B cell (primary cell): ENCODE measurements at regions not wholly inside any gene's neighbourhood (a gene's known extent, or its start where the extent isn't known, plus 50 kb on each side); places are given as distances from the start of the nearest gene placed in this dataset.

Experiments used
- EZH2 ChIP-seq: IDR thresholded peaks from 2 replicates; pipeline ENCODE4 v1.6.1; 2012; ENCODE audit warnings: borderline replicate concordance, low read depth, mild to moderate bottlenecking, moderate library complexity, low read length; ENCODE audit not compliant: insufficient read depth, poor library complexity, severe bottlenecking
- TF ChIP-seq, protein P1 (sequence below): fragments of 200-600 bp; IDR thresholded peaks from one replicate; pipeline ENCODE4 v1.8.0; 2022; ENCODE audit warnings: antibody characterized with exemption, mild to moderate bottlenecking

DNA sequence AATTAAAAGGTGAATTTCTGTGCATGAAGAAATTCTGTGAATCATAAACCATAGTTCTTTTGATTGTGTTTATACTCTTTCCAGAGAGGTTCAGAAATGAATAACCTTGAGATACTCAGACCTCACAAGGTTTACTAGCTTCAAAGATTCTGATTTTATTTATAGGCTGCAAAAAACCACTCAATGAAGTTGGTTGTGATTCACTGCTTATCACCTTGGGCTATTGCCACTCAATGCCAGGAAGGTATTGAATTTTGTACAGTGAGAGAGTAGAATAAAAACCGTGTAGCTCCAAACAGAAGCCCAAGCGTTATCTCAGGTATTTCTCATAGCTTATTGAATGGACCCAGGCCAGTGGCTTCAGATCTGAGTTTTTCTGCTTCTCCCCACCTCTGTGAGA lies 118.7 kb downstream of the FHIP1A start:
- TF ChIP-seq, protein P1, sequence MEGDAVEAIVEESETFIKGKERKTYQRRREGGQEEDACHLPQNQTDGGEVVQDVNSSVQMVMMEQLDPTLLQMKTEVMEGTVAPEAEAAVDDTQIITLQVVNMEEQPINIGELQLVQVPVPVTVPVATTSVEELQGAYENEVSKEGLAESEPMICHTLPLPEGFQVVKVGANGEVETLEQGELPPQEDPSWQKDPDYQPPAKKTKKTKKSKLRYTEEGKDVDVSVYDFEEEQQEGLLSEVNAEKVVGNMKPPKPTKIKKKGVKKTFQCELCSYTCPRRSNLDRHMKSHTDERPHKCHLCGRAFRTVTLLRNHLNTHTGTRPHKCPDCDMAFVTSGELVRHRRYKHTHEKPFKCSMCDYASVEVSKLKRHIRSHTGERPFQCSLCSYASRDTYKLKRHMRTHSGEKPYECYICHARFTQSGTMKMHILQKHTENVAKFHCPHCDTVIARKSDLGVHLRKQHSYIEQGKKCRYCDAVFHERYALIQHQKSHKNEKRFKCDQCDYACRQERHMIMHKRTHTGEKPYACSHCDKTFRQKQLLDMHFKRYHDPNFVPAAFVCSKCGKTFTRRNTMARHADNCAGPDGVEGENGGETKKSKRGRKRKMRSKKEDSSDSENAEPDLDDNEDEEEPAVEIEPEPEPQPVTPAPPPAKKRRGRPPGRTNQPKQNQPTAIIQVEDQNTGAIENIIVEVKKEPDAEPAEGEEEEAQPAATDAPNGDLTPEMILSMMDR, result no peak
- TF ChIP-seq EZH2, result no peak
